ENCODE measurements at regions not wholly inside any gene's neighbourhood (a gene's known extent, or its start where the extent isn't known, plus 50 kb on each side); places are given as distances from the start of the nearest gene placed in this dataset.

DNA sequence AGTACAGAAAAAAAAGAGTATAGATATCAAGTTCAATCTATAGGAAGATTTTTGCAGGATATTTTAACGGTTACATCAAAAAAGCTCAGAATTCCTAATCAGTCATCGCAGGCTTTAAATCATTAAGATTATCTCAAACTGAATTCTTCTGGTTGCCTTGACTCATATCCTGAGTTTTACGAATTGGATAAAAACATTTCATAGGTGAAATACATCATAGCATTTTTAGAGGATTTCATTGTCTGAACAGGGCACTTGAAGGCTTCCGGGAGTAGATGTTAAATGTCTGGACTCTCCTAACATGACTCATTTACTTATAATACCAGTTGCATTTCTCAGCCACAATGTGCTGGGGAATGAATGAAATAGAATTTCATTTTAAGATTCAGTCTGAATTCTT lies 2216.6 kb upstream of the RAG2 start:
- H3K9me3 ChIP-seq = no peaks in the 10 kb centered on the region
- H3K27me3 ChIP-seq = no peaks in the 10 kb centered on the region
- no peak overlapping the region for H3K4me3 ChIP-seq (ENCODE audit: low read depth in 1 of 2, low read length in 1 of 2)
- no peaks in the 10 kb centered on the region for H3K4me1 ChIP-seq (ENCODE audit: control insufficient read depth in 1 of 2, insufficient read depth in 1 of 2, low read depth in 1 of 2, low read length in 1 of 2)
- TF ChIP-seq, protein P1, sequence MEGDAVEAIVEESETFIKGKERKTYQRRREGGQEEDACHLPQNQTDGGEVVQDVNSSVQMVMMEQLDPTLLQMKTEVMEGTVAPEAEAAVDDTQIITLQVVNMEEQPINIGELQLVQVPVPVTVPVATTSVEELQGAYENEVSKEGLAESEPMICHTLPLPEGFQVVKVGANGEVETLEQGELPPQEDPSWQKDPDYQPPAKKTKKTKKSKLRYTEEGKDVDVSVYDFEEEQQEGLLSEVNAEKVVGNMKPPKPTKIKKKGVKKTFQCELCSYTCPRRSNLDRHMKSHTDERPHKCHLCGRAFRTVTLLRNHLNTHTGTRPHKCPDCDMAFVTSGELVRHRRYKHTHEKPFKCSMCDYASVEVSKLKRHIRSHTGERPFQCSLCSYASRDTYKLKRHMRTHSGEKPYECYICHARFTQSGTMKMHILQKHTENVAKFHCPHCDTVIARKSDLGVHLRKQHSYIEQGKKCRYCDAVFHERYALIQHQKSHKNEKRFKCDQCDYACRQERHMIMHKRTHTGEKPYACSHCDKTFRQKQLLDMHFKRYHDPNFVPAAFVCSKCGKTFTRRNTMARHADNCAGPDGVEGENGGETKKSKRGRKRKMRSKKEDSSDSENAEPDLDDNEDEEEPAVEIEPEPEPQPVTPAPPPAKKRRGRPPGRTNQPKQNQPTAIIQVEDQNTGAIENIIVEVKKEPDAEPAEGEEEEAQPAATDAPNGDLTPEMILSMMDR (IDR thresholded peaks at IDR 0.05) = no peak
- H3K27ac ChIP-seq = no peak overlapping the region
- H3K36me3 ChIP-seq = no peaks in the 10 kb centered on the region

DNA sequence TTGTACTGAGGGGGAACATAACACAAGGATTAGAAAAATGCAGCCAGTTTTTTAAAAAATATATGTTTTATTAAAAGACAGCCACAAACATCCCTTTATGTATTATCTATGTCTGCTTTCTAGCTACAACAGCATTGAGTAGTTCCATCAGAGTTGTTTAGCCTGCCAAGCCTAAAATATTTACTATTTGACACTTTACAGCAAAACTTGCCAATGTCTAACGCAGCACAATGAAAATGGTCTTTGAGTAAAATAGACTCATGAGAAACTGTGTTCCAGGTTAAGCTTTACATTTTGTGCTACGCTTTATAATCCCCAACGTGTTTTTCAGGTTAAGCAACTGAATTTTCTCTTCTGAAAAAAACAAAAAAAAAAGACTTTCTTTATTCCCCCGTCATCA lies 2211.5 kb upstream of the RAG2 start:
- Histone ChIP-seq H3K36me3 (no peaks in the 10 kb centered on the region), H3K9me3 (no peaks in the 10 kb centered on the region), H3K27ac (no peak overlapping the region), H3K27me3 (no peaks in the 10 kb centered on the region), H3K4me1 (ENCODE audit: control insufficient read depth in 1 of 2, insufficient read depth in 1 of 2, low read depth in 1 of 2, low read length in 1 of 2) (no peaks in the 10 kb centered on the region), H3K4me3 (ENCODE audit: low read depth in 1 of 2, low read length in 1 of 2) (no peak overlapping the region)
- TF ChIP-seq, protein P1 (IDR thresholded peaks at IDR 0.05) = no peak

DNA sequence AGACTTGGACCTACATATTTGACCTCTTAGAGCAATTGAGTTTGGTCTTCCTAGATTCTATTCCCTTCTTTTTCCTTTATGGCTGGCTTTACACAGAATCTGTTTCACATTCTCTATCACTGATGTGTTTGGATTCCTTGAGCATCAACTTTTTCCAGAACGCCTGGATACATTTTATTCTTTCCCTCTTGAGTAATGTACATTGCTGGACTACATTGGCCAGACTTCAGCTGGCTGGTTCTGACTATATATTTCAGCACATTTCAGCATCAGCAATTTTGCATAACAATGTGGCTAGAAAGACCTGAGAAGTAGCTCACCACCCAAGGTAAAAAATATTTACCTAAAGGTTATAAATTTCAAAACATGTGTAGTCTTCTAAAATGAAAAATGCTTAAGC lies 2198.2 kb upstream of the RAG2 start:
- no peak overlapping the region for H3K4me3 ChIP-seq (ENCODE audit: low read depth in 1 of 2, low read length in 1 of 2)
- H3K36me3 ChIP-seq = no peaks in the 10 kb centered on the region
- no peaks in the 10 kb centered on the region for H3K9me3 ChIP-seq
- TF ChIP-seq, protein P1 (IDR thresholded peaks at IDR 0.05) = no peak
- H3K4me1 ChIP-seq (ENCODE audit: control insufficient read depth in 1 of 2, insufficient read depth in 1 of 2, low read depth in 1 of 2, low read length in 1 of 2) = no peaks in the 10 kb centered on the region
- no peak overlapping the region for H3K27ac ChIP-seq
- H3K27me3 ChIP-seq = no peaks in the 10 kb centered on the region

DNA sequence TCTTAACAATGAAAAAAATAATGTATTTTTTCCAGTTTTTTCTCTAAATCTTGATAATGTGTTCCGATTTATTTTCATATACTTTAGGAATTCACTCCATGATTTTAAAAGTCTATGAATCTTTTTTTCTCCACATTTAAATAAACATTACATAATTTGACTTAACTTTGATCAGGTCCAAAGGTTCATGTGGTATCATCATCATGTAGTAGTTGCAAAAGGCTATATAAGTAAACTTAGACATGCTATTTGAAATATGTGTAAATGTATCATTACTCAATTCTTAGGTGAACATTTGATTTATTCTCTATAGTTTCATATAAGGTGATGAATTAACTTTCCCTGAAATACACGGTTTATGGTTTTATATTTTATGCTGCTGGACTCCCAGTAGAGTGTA lies 2197.0 kb upstream of the RAG2 start:
- TF ChIP-seq, protein P1 (IDR thresholded peaks at IDR 0.05) = no peak
- H3K4me3 ChIP-seq (ENCODE audit: low read depth in 1 of 2, low read length in 1 of 2) = no peak overlapping the region
- H3K27me3 ChIP-seq = no peaks in the 10 kb centered on the region
- no peaks in the 10 kb centered on the region for H3K36me3 ChIP-seq
- no peaks in the 10 kb centered on the region for H3K9me3 ChIP-seq
- H3K27ac ChIP-seq = no peak overlapping the region
- no peaks in the 10 kb centered on the region for H3K4me1 ChIP-seq (ENCODE audit: control insufficient read depth in 1 of 2, insufficient read depth in 1 of 2, low read depth in 1 of 2, low read length in 1 of 2)

DNA sequence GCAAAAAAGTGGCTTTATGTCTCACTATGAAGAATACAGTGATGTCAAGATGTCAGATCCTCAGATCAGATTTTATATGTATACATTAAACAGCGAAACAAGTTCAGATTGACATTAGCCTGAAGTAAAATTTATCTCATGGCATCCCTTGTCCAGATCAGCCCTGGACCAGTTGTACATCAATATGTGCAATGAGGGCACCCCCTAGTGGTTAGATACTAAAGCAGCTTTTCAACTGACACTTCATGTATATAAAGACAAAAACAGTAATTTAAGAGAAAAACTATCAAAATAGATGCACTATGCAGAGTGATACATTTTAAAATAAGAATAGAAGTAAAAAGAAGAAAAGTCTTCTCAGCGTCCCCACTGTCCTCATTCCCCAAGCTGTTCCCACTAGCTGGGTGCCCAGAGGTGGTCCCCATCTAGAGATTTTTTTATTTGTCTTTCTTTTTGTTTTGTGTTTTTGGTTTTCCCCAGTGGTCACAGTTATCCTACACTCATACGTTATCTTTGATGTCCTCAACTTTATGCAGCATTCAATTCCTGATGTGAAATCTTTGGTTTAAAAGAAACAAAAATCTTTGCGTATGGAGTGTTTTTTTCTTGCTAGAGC lies 2193.4 kb upstream of the RAG2 start:
- no peak overlapping the region for H3K27ac ChIP-seq
- TF ChIP-seq, protein P1 (IDR thresholded peaks at IDR 0.05) = no peak
- no peaks in the 10 kb centered on the region for H3K27me3 ChIP-seq
- no peak overlapping the region for H3K4me3 ChIP-seq (ENCODE audit: low read depth in 1 of 2, low read length in 1 of 2)
- H3K9me3 ChIP-seq = no peaks in the 10 kb centered on the region
- no peaks in the 10 kb centered on the region for H3K4me1 ChIP-seq (ENCODE audit: control insufficient read depth in 1 of 2, insufficient read depth in 1 of 2, low read depth in 1 of 2, low read length in 1 of 2)
- H3K36me3 ChIP-seq = no peaks in the 10 kb centered on the region

DNA sequence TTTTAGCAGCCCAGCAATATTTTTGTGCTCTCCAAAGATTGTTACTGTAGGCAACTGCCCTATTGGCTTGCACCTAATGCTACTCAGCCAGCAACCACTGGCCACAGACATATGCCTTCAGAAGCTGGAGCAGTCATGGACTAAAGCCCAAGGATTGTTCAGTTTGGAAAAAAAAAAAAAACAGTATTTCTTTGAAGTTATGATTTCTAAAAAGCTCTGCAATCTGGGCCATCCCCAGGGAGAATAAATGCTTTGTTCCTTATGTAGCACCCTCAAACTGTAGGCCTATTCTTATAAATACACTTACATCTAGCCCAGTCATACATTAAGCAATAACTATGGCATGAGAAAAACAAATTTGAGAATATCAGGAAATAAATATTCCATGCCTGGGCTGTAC lies 2190.5 kb upstream of the RAG2 start:
- Histone ChIP-seq H3K9me3 (no peaks in the 10 kb centered on the region), H3K36me3 (no peaks in the 10 kb centered on the region), H3K27ac (no peak overlapping the region), H3K4me1 (ENCODE audit: control insufficient read depth in 1 of 2, insufficient read depth in 1 of 2, low read depth in 1 of 2, low read length in 1 of 2) (no peaks in the 10 kb centered on the region), H3K4me3 (ENCODE audit: low read depth in 1 of 2, low read length in 1 of 2) (no peak overlapping the region), H3K27me3 (no peaks in the 10 kb centered on the region)
- TF ChIP-seq, protein P1 (IDR thresholded peaks at IDR 0.05) = no peak

Data from neutrophil (primary cell).